Testis (tissue), 2 donors: ENCODE measurements at regions not wholly inside any gene's neighbourhood (a gene's known extent, or its start where the extent isn't known, plus 50 kb on each side); places are given as distances from the start of the nearest gene placed in this dataset.
A peak's percentile ranks its signal among the peaks of the same experiment; 100 is the strongest.

ENCODE experiments used
- DNase-seq: peaks from one replicate; pipeline ENCODE4 v3.0.0-alpha.2; 2019
- H3K27ac ChIP-seq, 2 donors: fragments of 200-600 bp; sonication (generic); one replicate each; pipeline ENCODE4 v1.5.1; 2019
- H3K27me3 ChIP-seq: fragments of 200-600 bp; sonication (generic); one replicate; pipeline ENCODE4 v1.5.1; 2019
- H3K36me3 ChIP-seq: fragments of 200-600 bp; sonication (generic); one replicate; pipeline ENCODE4 v1.5.1; 2017; ENCODE audit warnings: low read depth; ENCODE audit errors: missing control alignments
- H3K4me1 ChIP-seq: fragments of 200-600 bp; sonication (generic); one replicate; pipeline ENCODE4 v1.5.1; 2019
- H3K4me3 ChIP-seq, 2 donors: fragments of 200-600 bp; sonication (generic); one replicate each; pipeline ENCODE4 v1.5.1; 2017 to 2019
- H3K9me3 ChIP-seq: fragments of 200-600 bp; sonication (generic); one replicate; pipeline ENCODE4 v1.5.1; 2017
- POLR2A ChIP-seq: fragments of 450-650 bp; IDR thresholded peaks from one replicate; pipeline ENCODE4 v1.6.1; 2017; ENCODE audit warnings: antibody characterized with exemption, mild to moderate bottlenecking, moderate library complexity
- WGBS, 2 donors: methylation state at CpG; one replicate each; pipeline ENCODE4 v1.1.5; 2018; 5-methylcytosine and 5-hydroxymethylcytosine counted together
- intact Hi-C: fragments of 100-400 bp; cut with DNase I; formaldehyde crosslinking; loops from one replicate; pipeline ENCODE4 v1.15.1; 2023; ENCODE audit warnings: low total_unique reads
- TF ChIP-seq, protein P1 (sequence below), 3 experiments: fragments of 450-650 bp in 2 of 3; fragments of 200-600 bp in 1 of 3; sonication (generic) in 1 of 3; IDR thresholded peaks; one replicate each; pipeline ENCODE4 v1.5.1; 2016 to 2019; ENCODE audit warnings: antibody characterized with exemption in 3 of 3, mild to moderate bottlenecking in 2 of 3, moderate library complexity in 1 of 3

DNA sequence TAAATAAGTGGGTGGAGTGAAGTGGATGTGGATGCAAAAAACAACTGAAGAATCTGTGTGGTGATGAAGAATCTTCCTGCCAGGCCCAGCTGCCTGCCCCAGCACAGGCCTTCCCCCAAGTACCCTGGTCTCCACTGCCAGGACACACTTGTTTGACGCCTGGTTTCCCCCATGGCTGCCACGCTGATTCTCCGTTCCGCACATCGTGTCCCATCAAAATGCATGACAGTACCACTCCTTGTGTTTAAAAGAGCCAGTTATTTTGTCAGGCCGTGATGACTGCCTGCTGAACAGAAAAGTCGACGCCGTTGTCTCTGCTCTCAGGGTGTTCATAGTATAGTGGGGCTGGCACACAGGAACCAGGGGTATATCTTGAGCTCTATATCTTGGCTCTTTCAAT is 50.3 kb upstream of the KYNU start:
- 81 to 96% methylated on average over 9 of the region's 9 CpGs for WGBS, 2 donors

DNA sequence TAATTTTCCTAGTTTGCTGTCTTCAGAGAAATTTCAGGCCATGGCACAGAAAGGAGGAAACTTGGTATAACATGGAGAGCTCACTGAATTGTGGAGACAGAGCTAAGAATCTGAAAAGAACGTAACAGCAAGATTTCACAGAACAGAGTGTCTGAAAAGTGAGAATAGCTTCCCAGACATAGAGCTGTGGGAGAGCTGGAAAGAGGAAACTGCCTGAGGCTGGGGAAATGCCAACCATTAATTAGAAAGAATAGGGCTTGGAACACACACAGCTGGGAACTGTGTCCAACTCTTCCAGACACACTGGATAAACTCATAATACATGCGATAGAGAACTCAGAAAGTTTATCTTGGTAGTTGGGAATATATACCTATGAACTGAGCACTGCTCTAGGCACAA is 51.6 kb upstream of the KYNU start:
- 37 to 54% methylated on average over 2 of the region's 2 CpGs for WGBS, 2 donors

More for the DNA sequence above, 50.3 kb upstream of the KYNU start:
- H3K27ac ChIP-seq, result no peak overlapping the region
- no peak for DNase-seq
- H3K9me3 ChIP-seq, result no peaks in the 10 kb centered on the region
- no peak overlapping the region for H3K4me3 ChIP-seq
- H3K27me3 ChIP-seq, result no peaks in the 10 kb centered on the region
- H3K36me3 ChIP-seq, result no peaks in the 10 kb centered on the region
- intact Hi-C loops, result no loop called here
- no peak for TF ChIP-seq POLR2A
- TF ChIP-seq, protein P1, sequence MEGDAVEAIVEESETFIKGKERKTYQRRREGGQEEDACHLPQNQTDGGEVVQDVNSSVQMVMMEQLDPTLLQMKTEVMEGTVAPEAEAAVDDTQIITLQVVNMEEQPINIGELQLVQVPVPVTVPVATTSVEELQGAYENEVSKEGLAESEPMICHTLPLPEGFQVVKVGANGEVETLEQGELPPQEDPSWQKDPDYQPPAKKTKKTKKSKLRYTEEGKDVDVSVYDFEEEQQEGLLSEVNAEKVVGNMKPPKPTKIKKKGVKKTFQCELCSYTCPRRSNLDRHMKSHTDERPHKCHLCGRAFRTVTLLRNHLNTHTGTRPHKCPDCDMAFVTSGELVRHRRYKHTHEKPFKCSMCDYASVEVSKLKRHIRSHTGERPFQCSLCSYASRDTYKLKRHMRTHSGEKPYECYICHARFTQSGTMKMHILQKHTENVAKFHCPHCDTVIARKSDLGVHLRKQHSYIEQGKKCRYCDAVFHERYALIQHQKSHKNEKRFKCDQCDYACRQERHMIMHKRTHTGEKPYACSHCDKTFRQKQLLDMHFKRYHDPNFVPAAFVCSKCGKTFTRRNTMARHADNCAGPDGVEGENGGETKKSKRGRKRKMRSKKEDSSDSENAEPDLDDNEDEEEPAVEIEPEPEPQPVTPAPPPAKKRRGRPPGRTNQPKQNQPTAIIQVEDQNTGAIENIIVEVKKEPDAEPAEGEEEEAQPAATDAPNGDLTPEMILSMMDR (IDR thresholded peaks at IDR 0.05), result no peak
- H3K4me1 ChIP-seq, result no peaks in the 10 kb centered on the region

DNA sequence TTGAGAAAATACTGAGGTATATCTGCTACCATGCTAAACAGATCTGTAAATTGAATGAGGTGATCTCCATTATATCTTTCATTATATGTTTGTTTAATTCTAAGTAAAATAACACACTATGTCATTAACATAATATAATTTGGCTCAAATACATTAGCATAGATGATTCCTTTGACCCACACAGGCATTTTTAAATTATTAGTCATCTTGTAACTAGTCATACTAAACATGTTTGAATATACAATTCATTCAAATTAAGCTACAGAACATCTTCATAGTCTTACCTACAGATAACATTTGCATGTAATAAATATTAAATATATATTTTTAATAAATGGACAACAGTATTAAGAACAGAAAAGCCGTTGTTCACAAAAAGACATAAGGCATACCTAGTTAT is 52.7 kb upstream of the KYNU start:
- Histone ChIP-seq H3K27me3 (no peaks in the 10 kb centered on the region), H3K4me3 (no peak overlapping the region), H3K36me3 (no peaks in the 10 kb centered on the region), H3K27ac (no peak overlapping the region), H3K9me3 (no peaks in the 10 kb centered on the region), H3K4me1 (no peaks in the 10 kb centered on the region)
- intact Hi-C loops, result no loop called here
- no peak for DNase-seq
- TF ChIP-seq, protein P1 (IDR thresholded peaks at IDR 0.05), result no peak
- WGBS, 2 donors, result 91 to 97% methylated on average over 1 of the region's 1 CpG

More for the DNA sequence above, 51.6 kb upstream of the KYNU start:
- Histone ChIP-seq H3K4me1 (no peaks in the 10 kb centered on the region), H3K4me3 (no peak overlapping the region), H3K27me3 (no peaks in the 10 kb centered on the region), H3K9me3 (no peaks in the 10 kb centered on the region), H3K36me3 (no peaks in the 10 kb centered on the region), H3K27ac (peak overlapping the region in 1 of 2 donors; percentile 8)
- TF ChIP-seq POLR2A, result no peak
- TF ChIP-seq, protein P1 (IDR thresholded peaks at IDR 0.05), result no peak
- peak; percentile 20 for DNase-seq
- intact Hi-C loops, result no loop called here

DNA sequence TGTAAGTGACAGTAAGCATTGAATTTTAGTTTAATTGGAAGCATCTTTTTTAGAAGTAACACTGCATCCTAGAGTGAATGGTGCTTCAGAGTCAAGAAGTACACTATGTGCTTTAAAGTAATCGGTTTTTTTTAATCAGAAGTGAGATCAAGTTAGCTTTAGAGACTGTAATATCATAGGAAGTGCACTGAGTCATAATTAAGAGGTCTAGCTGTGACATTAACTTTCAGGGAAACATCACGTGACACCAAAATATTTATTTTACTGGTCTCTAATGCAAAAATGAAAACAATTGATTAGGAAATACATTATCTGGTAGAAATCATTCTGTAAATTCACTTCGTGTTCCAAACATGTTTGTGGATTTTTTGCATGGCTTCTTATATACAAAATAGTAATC is 55.3 kb upstream of the KYNU start:
- intact Hi-C loops, result no loop called here
- Histone ChIP-seq H3K27me3 (no peaks in the 10 kb centered on the region), H3K36me3 (no peaks in the 10 kb centered on the region), H3K9me3 (no peaks in the 10 kb centered on the region), H3K4me1 (no peaks in the 10 kb centered on the region), H3K27ac (no peak overlapping the region), H3K4me3 (no peak overlapping the region)
- DNase-seq, result no peak
- TF ChIP-seq POLR2A, result no peak
- TF ChIP-seq, protein P1 (IDR thresholded peaks at IDR 0.05), result no peak
- 47 to 61% methylated on average over 3 of the region's 3 CpGs for WGBS, 2 donors

DNA sequence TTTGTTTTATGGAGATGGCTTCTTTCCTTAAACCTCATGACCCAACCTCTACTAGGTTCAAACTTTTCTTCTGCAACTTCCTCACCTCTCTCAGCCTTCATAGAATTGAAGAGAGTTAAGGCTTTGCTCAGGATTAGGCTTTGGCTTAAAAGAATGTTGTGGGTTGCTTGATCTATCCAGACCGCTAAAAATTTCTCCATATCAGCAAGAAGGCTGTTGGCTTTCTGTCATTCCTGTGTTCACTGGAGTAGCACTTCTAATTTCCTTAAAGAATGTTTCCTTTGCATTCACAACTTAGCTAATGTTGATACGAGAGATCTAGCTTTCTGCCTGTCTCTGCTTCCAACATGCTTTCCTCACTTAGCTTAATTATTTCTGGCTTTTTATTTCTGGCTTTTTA is 58.1 kb upstream of the KYNU start:
- no peaks in the 10 kb centered on the region for H3K27me3 ChIP-seq
- WGBS, 2 donors, result 73 to 83% methylated on average over 2 of the region's 2 CpGs
- H3K36me3 ChIP-seq, result no peaks in the 10 kb centered on the region
- H3K4me3 ChIP-seq, result no peak overlapping the region
- H3K9me3 ChIP-seq, result no peaks in the 10 kb centered on the region
- TF ChIP-seq POLR2A, result no peak
- TF ChIP-seq, protein P1 (IDR thresholded peaks at IDR 0.05), result no peak
- H3K4me1 ChIP-seq, result peaks cover 4% of the 10 kb centered on the region
- no peak for DNase-seq
- no peak overlapping the region for H3K27ac ChIP-seq
- intact Hi-C loops, result no loop called here
